HepG2 (cell line): ENCODE measurements at regions not wholly inside any gene's neighbourhood (a gene's known extent, or its start where the extent isn't known, plus 50 kb on each side); places are given as distances from the start of the nearest gene placed in this dataset.

Experiments used
- ATAC-seq: fragments of 200-7000 bp; cut with Tn5 transposase; 3 replicates; pipeline ENCODE4 v1.9.1; 2020; ENCODE audit warnings: mild to moderate bottlenecking, moderate library complexity
- BruUV-seq: library from RNA; stranded (reverse); fragments of 400-500 nt; replicated peaks from 2 replicates; lab custom pipeline; 2021; lab: Mats Ljungman, UMichigan
- CTCF ChIA-PET: fragments of 300-600 bp; formaldehyde crosslinking; extraction: SDS; loops from one replicate; lab custom pipeline; 2021; ENCODE audit warnings: low total read pairs, inconsistent platforms, low intra/inter-chr PET ratio; lab: Yijun Ruan, JAX
- POLR2A ChIA-PET: fragments of 350-600 bp; sonication (Branson Sonifier 250); formaldehyde crosslinking; loops from one replicate; lab custom pipeline; 2020; ENCODE audit warnings: antibody characterized with exemption, inconsistent platforms; lab: Yijun Ruan, JAX
- DNase-seq: peaks from one replicate; pipeline ENCODE4 v3.0.0-alpha.2; 2015; ENCODE audit warnings: low spot score
- FAIRE-seq: peaks from 3 replicates; lab custom pipeline; 2011; peaks lifted over from hg19 to GRCh38; lab: Jason Lieb, UNC
- H2AFZ ChIP-seq: one replicate; pipeline ENCODE4 v1.6.1; 2011; ENCODE audit warnings: low read length, inconsistent platforms
- H3K27ac ChIP-seq: fragments of 300-600 bp; 3 replicates; pipeline ENCODE4 v1.8.0; 2011; ENCODE audit warnings: mixed run types, mild to moderate bottlenecking, mixed read lengths, low read length, inconsistent platforms; ENCODE audit not compliant: insufficient read depth; ENCODE audit errors: extremely low read length
- H3K27me3 ChIP-seq, 2 experiments: fragments of 200-600 bp in 1 of 2; 2 replicates in 1 of 2; 3 replicates in 1 of 2; pipeline versions ENCODE4 v1.6.0 to v1.8.0; 2011; ENCODE audit warnings: low read length in 2 of 2, mild to moderate bottlenecking in 2 of 2, moderate library complexity in 2 of 2, inconsistent platforms in 1 of 2; ENCODE audit not compliant: insufficient read depth in 2 of 2, control insufficient read depth in 1 of 2
- H3K36me3 ChIP-seq, 2 experiments: fragments of 200-600 bp in 1 of 2; replicated peaks in 1 of 2; 2 replicates in 1 of 2; 3 replicates in 1 of 2; pipeline versions ENCODE4 v1.5.1 to v1.8.0; 2011; ENCODE audit warnings: low read length in 2 of 2, inconsistent platforms in 1 of 2; ENCODE audit not compliant: insufficient read depth in 2 of 2, control insufficient read depth in 1 of 2
- H3K4me1 ChIP-seq: 2 replicates; pipeline ENCODE4 v1.5.1; 2012; ENCODE audit warnings: low read length, inconsistent platforms; ENCODE audit not compliant: insufficient read depth
- H3K4me2 ChIP-seq: 2 replicates; pipeline ENCODE4 v1.6.0; 2011; ENCODE audit warnings: low read depth, low read length, inconsistent platforms
- H3K4me3 ChIP-seq, 3 experiments: fragments of 200-600 bp in 1 of 3; sonication (generic), shearing (Covaris generic) in 1 of 3; replicated peaks in 1 of 3; 2 replicates each; pipeline ENCODE4 v1.5.1; 2011 to 2016; ENCODE audit warnings: low read length in 3 of 3, inconsistent platforms in 2 of 3, low read depth in 2 of 3, mild to moderate bottlenecking in 2 of 3, control low read depth in 1 of 3, mixed read lengths in 1 of 3; ENCODE audit not compliant: insufficient read depth in 1 of 3
- H3K79me2 ChIP-seq: one replicate; pipeline ENCODE4 v1.6.1; 2011; ENCODE audit warnings: low read length, inconsistent platforms; ENCODE audit not compliant: insufficient read depth
- H3K9ac ChIP-seq: 2 replicates; pipeline ENCODE4 v1.6.0; 2011; ENCODE audit warnings: mild to moderate bottlenecking, low read depth, low read length, inconsistent platforms; ENCODE audit not compliant: insufficient read depth
- H3K9me3 ChIP-seq: 2 replicates; pipeline ENCODE4 v1.5.1; 2012; ENCODE audit warnings: mild to moderate bottlenecking, low read length
- H4K20me1 ChIP-seq: 2 replicates; pipeline ENCODE4 v1.6.0; 2011; ENCODE audit warnings: inconsistent platforms, mild to moderate bottlenecking, low read length, moderate library complexity; ENCODE audit not compliant: insufficient read depth
- ADNP ChIP-seq: sonication (generic); formaldehyde crosslinking; IDR thresholded peaks from 2 replicates; pipeline ENCODE4 v1.4.0; 2020; ENCODE audit warnings: missing genetic modification reagents
- ATF1 ChIP-seq: IDR thresholded peaks from 2 replicates; pipeline ENCODE4 v1.6.1; 2016; ENCODE audit warnings: mild to moderate bottlenecking, control low read depth
- HNRNPL ChIP-seq: fragments of 200-400 bp; formaldehyde crosslinking; IDR thresholded peaks from 2 replicates; pipeline ENCODE4 v1.6.1; 2017; ENCODE audit warnings: mild to moderate bottlenecking, low read depth, low read length
- ISX ChIP-seq: sonication (generic); formaldehyde crosslinking; conservative IDR thresholded peaks from 2 replicates; pipeline ENCODE4 v1.5.0; 2020; ENCODE audit warnings: missing genetic modification reagents
- KDM2A ChIP-seq: sonication (generic); formaldehyde crosslinking; IDR thresholded peaks from 2 replicates; pipeline ENCODE4 v1.4.0; 2020; ENCODE audit warnings: low read depth, missing genetic modification reagents, borderline replicate concordance
- POLR2G ChIP-seq: fragments of 200-400 bp; formaldehyde crosslinking; IDR thresholded peaks from 2 replicates; pipeline ENCODE4 v1.6.1; 2018; ENCODE audit warnings: mild to moderate bottlenecking, low read depth, low read length, moderate library complexity
- WIZ ChIP-seq: sonication (generic); formaldehyde crosslinking; IDR thresholded peaks from 2 replicates; pipeline ENCODE4 v1.5.1; 2020; ENCODE audit warnings: mild to moderate bottlenecking, missing genetic modification reagents
- ZNF12 ChIP-seq: sonication (generic); formaldehyde crosslinking; IDR thresholded peaks from 2 replicates; pipeline ENCODE4 v1.5.0; 2020; ENCODE audit warnings: missing genetic modification reagents
- ZNF329 ChIP-seq: sonication (generic); formaldehyde crosslinking; IDR thresholded peaks from 2 replicates; pipeline ENCODE4 v1.9.0; 2021; ENCODE audit warnings: low read depth, mild to moderate bottlenecking, missing genetic modification reagents
- ZNF547 ChIP-seq: sonication (generic); formaldehyde crosslinking; IDR thresholded peaks from 2 replicates; pipeline ENCODE4 v1.5.1; 2020; ENCODE audit warnings: mild to moderate bottlenecking, missing genetic modification reagents
- ZNF564 ChIP-seq: sonication (generic); formaldehyde crosslinking; IDR thresholded peaks from 2 replicates; pipeline ENCODE4 v1.8.1; 2023; ENCODE audit warnings: mild to moderate bottlenecking, missing genetic modification reagents
- ZNF772 ChIP-seq: sonication (generic); formaldehyde crosslinking; IDR thresholded peaks from 2 replicates; pipeline ENCODE4 v1.5.0; 2020; ENCODE audit warnings: mild to moderate bottlenecking, missing genetic modification reagents
- ZSCAN31 ChIP-seq: sonication (generic); formaldehyde crosslinking; IDR thresholded peaks from 2 replicates; pipeline ENCODE4 v1.5.0; 2020; ENCODE audit warnings: low read depth, mild to moderate bottlenecking, missing genetic modification reagents
- WGBS: methylation state at CpG from one replicate; pipeline ENCODE4 v1.1.6; 2017; ENCODE audit warnings: low lambda C conversion rate; 5-methylcytosine and 5-hydroxymethylcytosine counted together
- in situ Hi-C: cut with HindIII; loops from 2 replicates; pipeline ENCODE4 v1.10.0; 2017; ENCODE audit warnings: low pct_unique_long_range_greater_than_20kb; ENCODE audit not compliant: extremely low pct_ligation_motif_present
- intact Hi-C: fragments of 100-400 bp; cut with micrococcal nuclease; formaldehyde crosslinking; loops from one replicate; pipeline ENCODE4 v1.10.0; 2022; ENCODE audit not compliant: unreplicated experiment
- TF ChIP-seq, protein P1 (sequence below): IDR thresholded peaks from 2 replicates; pipeline ENCODE4 v1.6.1; 2016; ENCODE audit warnings: mild to moderate bottlenecking, missing biosample characterization, missing genetic modification reagents
- TF ChIP-seq, protein P2 (sequence below): IDR thresholded peaks from 2 replicates; pipeline ENCODE4 v1.6.1; 2016; ENCODE audit warnings: missing genetic modification reagents, missing compliant biosample characterization
- TF ChIP-seq, protein P3 (sequence below): sonication (generic); formaldehyde crosslinking; IDR thresholded peaks from 2 replicates; pipeline ENCODE4 v1.4.0; 2020; ENCODE audit warnings: missing genetic modification reagents; ENCODE audit errors: not compliant biosample characterization

DNA sequence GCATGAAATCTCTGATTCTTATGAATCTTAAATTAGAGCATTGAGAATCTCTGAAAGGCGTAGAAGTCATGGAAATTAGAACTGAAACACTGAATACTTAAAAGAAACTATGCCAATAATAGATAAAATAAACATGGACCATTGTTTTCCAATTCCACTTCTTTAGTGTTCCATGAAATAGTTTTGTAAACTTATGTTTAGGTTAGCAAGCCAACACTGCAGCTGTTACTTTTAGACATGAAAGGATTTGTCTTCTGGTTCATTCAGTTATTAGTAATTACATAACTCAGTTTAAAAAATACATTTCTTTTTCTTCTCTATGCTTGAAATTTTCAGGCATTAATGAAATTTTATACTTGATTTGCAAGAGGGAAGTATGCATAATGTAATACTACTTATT, 733.4 kb upstream of the NUDT12 start:
- ATAC-seq = no peak
- H4K20me1 ChIP-seq = no peaks in the 10 kb centered on the region
- no peaks in the 10 kb centered on the region for H3K36me3 ChIP-seq
- H3K4me2 ChIP-seq = no peak overlapping the region
- H2AFZ ChIP-seq = no peak overlapping the region
- no peak overlapping the region for H3K27ac ChIP-seq
- in situ Hi-C loops = no loop called here
- no TSS peak for BruUV-seq
- CTCF ChIA-PET = no interaction called here
- H3K27me3 ChIP-seq = no peaks in the 10 kb centered on the region
- no peaks in the 10 kb centered on the region for H3K79me2 ChIP-seq
- TF ChIP-seq KDM2A (CRISPR knock-in tag) (no peak), ZNF564 (CRISPR knock-in tag) (no peak), ZNF12 (CRISPR knock-in tag) (no peak), WIZ (no peak), POLR2G (no peak), ATF1 (CRISPR knock-in tag) (no peak), ISX (CRISPR knock-in tag) (no peak), ZNF547 (CRISPR knock-in tag) (no peak), ZNF772 (CRISPR knock-in tag) (no peak), ADNP (CRISPR knock-in tag) (no peak), ZNF329 (CRISPR knock-in tag) (no peak), ZSCAN31 (CRISPR knock-in tag) (no peak), HNRNPL (no peak)
- TF ChIP-seq, protein P1, sequence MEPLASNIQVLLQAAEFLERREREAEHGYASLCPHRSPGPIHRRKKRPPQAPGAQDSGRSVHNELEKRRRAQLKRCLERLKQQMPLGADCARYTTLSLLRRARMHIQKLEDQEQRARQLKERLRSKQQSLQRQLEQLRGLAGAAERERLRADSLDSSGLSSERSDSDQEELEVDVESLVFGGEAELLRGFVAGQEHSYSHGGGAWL (CRISPR knock-in tag) = no peak
- TF ChIP-seq, protein P2, sequence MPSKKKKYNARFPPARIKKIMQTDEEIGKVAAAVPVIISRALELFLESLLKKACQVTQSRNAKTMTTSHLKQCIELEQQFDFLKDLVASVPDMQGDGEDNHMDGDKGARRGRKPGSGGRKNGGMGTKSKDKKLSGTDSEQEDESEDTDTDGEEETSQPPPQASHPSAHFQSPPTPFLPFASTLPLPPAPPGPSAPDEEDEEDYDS = no peak
- TF ChIP-seq, protein P3, sequence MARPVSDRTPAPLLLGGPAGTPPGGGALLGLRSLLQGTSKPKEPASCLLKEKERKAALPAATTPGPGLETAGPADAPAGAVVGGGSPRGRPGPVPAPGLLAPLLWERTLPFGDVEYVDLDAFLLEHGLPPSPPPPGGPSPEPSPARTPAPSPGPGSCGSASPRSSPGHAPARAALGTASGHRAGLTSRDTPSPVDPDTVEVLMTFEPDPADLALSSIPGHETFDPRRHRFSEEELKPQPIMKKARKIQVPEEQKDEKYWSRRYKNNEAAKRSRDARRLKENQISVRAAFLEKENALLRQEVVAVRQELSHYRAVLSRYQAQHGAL (CRISPR knock-in tag) = no peak
- TF ChIP-seq, all 625 proteins: peak for 0
- H3K9ac ChIP-seq = no peak overlapping the region
- peaks cover 3% of the 10 kb centered on the region; the same call in 1 of the 2 replicates for H3K4me1 ChIP-seq
- POLR2A ChIA-PET = no interaction called here
- WGBS = 52% methylated on average over 1 of the region's 1 CpG
- intact Hi-C loops = no loop called here
- no peaks in the 10 kb centered on the region for H3K9me3 ChIP-seq
- no peak for DNase-seq
- FAIRE-seq = no peak
- H3K4me3 ChIP-seq = no peak overlapping the region
